ENCODE measurements at regions not wholly inside any gene's neighbourhood (a gene's known extent, or its start where the extent isn't known, plus 50 kb on each side); places are given as distances from the start of the nearest gene placed in this dataset.

- TF ChIP-seq POLR2A (IDR thresholded peaks at IDR 0.05) (no peak), EP300 (IDR thresholded peaks at IDR 0.05) (no peak), CTCF (IDR thresholded peaks at IDR 0.05) (no peak)
These were observed 713.5 kb downstream of the DIAPH3 start for GRCh38 chr13:59450229-59450628.
